ENCODE measurements at regions not wholly inside any gene's neighbourhood (a gene's known extent, or its start where the extent isn't known, plus 50 kb on each side); places are given as distances from the start of the nearest gene placed in this dataset.

GRCh38 chr2:120472891-120473309, 127.0 kb downstream of the INHBB start:
- DNase-seq (ENCODE audit: insufficient read length) (no peak), FAIRE-seq (no peak)
- TF ChIP-seq TAF1 (IDR thresholded peaks at IDR 0.05; ENCODE audit: borderline replicate concordance, low read depth, low read length): no peak
- no peak for TF ChIP-seq POLR2A (IDR thresholded peaks at IDR 0.05; ENCODE audit: low read depth, low read length)
- no peak for TF ChIP-seq POLR2AphosphoS5 (IDR thresholded peaks at IDR 0.05; ENCODE audit: low read depth, low read length)

GRCh38 chr2:120473522-120474271, 127.8 kb downstream of the INHBB start:
- no peak for DNase-seq (ENCODE audit: insufficient read length)
- TF ChIP-seq TAF1 (IDR thresholded peaks at IDR 0.05; ENCODE audit: borderline replicate concordance, low read depth, low read length): no peak
- no peak for TF ChIP-seq POLR2AphosphoS5 (IDR thresholded peaks at IDR 0.05; ENCODE audit: low read depth, low read length)
- TF ChIP-seq POLR2A (IDR thresholded peaks at IDR 0.05; ENCODE audit: low read depth, low read length): no peak
- no peak for FAIRE-seq

- TF ChIP-seq POLR2A (IDR thresholded peaks at IDR 0.05; ENCODE audit: low read depth, low read length): no peak
- no peak for TF ChIP-seq POLR2AphosphoS5 (IDR thresholded peaks at IDR 0.05; ENCODE audit: low read depth, low read length)
- no peak for TF ChIP-seq TAF1 (IDR thresholded peaks at IDR 0.05; ENCODE audit: borderline replicate concordance, low read depth, low read length)
- DNase-seq (ENCODE audit: insufficient read length) (no peak), FAIRE-seq (no peak)
Observed at GRCh38 chr2:120474486-120474885, 128.6 kb downstream of the INHBB start.

- no peak for FAIRE-seq
- no peak for TF ChIP-seq TAF1 (IDR thresholded peaks at IDR 0.05; ENCODE audit: borderline replicate concordance, low read depth, low read length)
- TF ChIP-seq POLR2AphosphoS5 (IDR thresholded peaks at IDR 0.05; ENCODE audit: low read depth, low read length): no peak
- TF ChIP-seq POLR2A (IDR thresholded peaks at IDR 0.05; ENCODE audit: low read depth, low read length): no peak
- DNase-seq (ENCODE audit: insufficient read length): no peak
Observed at GRCh38 chr2:120476141-120476540, 130.2 kb downstream of the INHBB start.

- DNase-seq (ENCODE audit: insufficient read length): no peak
- TF ChIP-seq POLR2AphosphoS5 (IDR thresholded peaks at IDR 0.05; ENCODE audit: low read depth, low read length) (no peak), POLR2A (IDR thresholded peaks at IDR 0.05; ENCODE audit: low read depth, low read length) (no peak), TAF1 (IDR thresholded peaks at IDR 0.05; ENCODE audit: borderline replicate concordance, low read depth, low read length) (no peak)
- FAIRE-seq: no peak
Observed at GRCh38 chr2:120477198-120477597, 131.3 kb downstream of the INHBB start.

GRCh38 chr2:120477831-120478481, 132.0 kb downstream of the INHBB start:
- no peak for FAIRE-seq

GRCh38 chr2:120480346-120480902, 134.5 kb downstream of the INHBB start:
- DNase-seq (ENCODE audit: insufficient read length) (no peak), FAIRE-seq (no peak)
- no peak for TF ChIP-seq POLR2AphosphoS5 (IDR thresholded peaks at IDR 0.05; ENCODE audit: low read depth, low read length)
- no peak for TF ChIP-seq TAF1 (IDR thresholded peaks at IDR 0.05; ENCODE audit: borderline replicate concordance, low read depth, low read length)
- no peak for TF ChIP-seq POLR2A (IDR thresholded peaks at IDR 0.05; ENCODE audit: low read depth, low read length)

More at GRCh38 chr2:120477831-120478481, 132.0 kb downstream of the INHBB start:
- TF ChIP-seq POLR2A (IDR thresholded peaks at IDR 0.05; ENCODE audit: low read depth, low read length): no peak
- TF ChIP-seq POLR2AphosphoS5 (IDR thresholded peaks at IDR 0.05; ENCODE audit: low read depth, low read length): no peak
- no peak for TF ChIP-seq TAF1 (IDR thresholded peaks at IDR 0.05; ENCODE audit: borderline replicate concordance, low read depth, low read length)
- DNase-seq (ENCODE audit: insufficient read length): no peak

GRCh38 chr2:120480903-120481445, 135.0 kb downstream of the INHBB start:
- no peak for TF ChIP-seq POLR2AphosphoS5 (IDR thresholded peaks at IDR 0.05; ENCODE audit: low read depth, low read length)
- TF ChIP-seq TAF1 (IDR thresholded peaks at IDR 0.05; ENCODE audit: borderline replicate concordance, low read depth, low read length): no peak
- no peak for TF ChIP-seq POLR2A (IDR thresholded peaks at IDR 0.05; ENCODE audit: low read depth, low read length)
- DNase-seq (ENCODE audit: insufficient read length): no peak
- FAIRE-seq: no peak

- FAIRE-seq (no peak), DNase-seq (ENCODE audit: insufficient read length) (no peak)
- TF ChIP-seq POLR2AphosphoS5 (IDR thresholded peaks at IDR 0.05; ENCODE audit: low read depth, low read length) (no peak), TAF1 (IDR thresholded peaks at IDR 0.05; ENCODE audit: borderline replicate concordance, low read depth, low read length) (no peak), POLR2A (IDR thresholded peaks at IDR 0.05; ENCODE audit: low read depth, low read length) (no peak)
Observed at GRCh38 chr2:120481446-120482194, 135.7 kb downstream of the INHBB start.

GRCh38 chr2:120482334-120482733, 136.4 kb downstream of the INHBB start:
- FAIRE-seq (no peak), DNase-seq (ENCODE audit: insufficient read length) (no peak)
- no peak for TF ChIP-seq TAF1 (IDR thresholded peaks at IDR 0.05; ENCODE audit: borderline replicate concordance, low read depth, low read length)
- TF ChIP-seq POLR2A (IDR thresholded peaks at IDR 0.05; ENCODE audit: low read depth, low read length): no peak
- no peak for TF ChIP-seq POLR2AphosphoS5 (IDR thresholded peaks at IDR 0.05; ENCODE audit: low read depth, low read length)

GRCh38 chr2:120483355-120483754, 137.4 kb downstream of the INHBB start:
- DNase-seq (ENCODE audit: insufficient read length) (no peak), FAIRE-seq (no peak)
- no peak for TF ChIP-seq TAF1 (IDR thresholded peaks at IDR 0.05; ENCODE audit: borderline replicate concordance, low read depth, low read length)
- TF ChIP-seq POLR2AphosphoS5 (IDR thresholded peaks at IDR 0.05; ENCODE audit: low read depth, low read length): no peak
- TF ChIP-seq POLR2A (IDR thresholded peaks at IDR 0.05; ENCODE audit: low read depth, low read length): no peak
